NCI-H1092 treated with DMSO at 0.1 percent for 48 hours (cell line): ENCODE measurements at regions not wholly inside any gene's neighbourhood (a gene's known extent, or its start where the extent isn't known, plus 50 kb on each side); places are given as distances from the start of the nearest gene placed in this dataset.
"Not testable (repeated sequence)": the region's sequence is repeated elsewhere in the genome, so short reads cannot be mapped to it uniquely, and the experiment has no call there.

ENCODE experiments used
- DNase-seq: peaks from one replicate; lab custom pipeline; 2025; lab: John Stamatoyannopoulos, UW

DNA sequence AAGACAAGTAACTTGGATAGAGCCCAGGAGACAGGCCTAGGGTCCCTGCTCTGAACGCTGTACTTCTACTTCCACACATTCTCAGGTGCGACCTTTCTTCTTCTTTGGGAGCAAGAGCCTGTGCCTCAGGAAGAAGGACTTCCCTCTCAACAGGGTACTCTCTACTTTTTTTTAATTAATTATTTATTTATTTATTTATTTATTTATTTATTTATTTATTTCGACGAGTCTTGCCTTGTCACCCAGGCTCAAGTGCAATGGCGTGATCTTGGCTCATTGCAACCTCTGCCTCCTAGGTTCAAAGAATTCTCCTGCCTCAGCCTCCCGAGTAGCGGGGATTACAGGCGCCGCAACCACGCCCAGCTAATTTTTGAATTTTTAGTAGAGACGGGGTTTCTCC lies 361.6 kb downstream of the FAM72C start:
- DNase-seq = no peak

DNA sequence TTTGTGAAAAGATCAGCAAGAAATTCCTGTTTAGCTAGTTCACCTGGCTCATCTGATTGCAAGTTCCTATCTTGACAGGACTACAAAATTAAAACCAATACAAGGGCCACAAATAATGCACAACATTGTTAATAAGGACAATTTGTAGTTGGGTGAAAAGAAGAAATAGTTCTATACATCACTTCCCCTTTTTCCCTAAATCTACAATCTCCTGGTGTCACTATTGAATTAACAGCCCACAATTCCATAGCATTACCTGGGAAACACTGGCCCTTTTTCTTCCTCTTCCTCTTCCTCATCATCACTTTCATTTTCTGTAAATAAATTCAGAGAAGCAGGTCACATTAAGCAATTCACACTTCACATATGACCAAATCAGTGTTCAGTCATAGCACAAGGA lies 366.9 kb downstream of the FAM72C start:
- DNase-seq = no peak

DNA sequence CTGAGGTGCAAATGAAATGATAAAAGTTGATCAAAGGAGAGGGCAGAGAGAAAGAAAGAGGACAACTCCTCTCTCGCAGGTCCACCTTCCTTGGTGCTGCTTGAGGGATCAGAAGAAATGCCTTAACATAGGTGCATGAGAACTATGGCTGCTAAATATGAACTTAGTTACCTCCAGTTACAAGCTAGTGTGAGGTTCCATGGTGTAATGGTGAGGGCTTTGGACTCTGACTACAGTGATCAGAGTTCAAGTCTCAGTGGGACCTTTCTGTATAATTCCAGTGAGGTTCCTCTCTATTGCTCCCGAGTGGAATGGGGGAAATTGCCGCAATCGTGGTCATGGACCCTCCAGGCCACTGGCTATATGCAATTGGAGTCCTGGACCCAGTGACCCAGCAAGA lies 387.3 kb downstream of the FAM72C start:
- no peak for DNase-seq

DNA sequence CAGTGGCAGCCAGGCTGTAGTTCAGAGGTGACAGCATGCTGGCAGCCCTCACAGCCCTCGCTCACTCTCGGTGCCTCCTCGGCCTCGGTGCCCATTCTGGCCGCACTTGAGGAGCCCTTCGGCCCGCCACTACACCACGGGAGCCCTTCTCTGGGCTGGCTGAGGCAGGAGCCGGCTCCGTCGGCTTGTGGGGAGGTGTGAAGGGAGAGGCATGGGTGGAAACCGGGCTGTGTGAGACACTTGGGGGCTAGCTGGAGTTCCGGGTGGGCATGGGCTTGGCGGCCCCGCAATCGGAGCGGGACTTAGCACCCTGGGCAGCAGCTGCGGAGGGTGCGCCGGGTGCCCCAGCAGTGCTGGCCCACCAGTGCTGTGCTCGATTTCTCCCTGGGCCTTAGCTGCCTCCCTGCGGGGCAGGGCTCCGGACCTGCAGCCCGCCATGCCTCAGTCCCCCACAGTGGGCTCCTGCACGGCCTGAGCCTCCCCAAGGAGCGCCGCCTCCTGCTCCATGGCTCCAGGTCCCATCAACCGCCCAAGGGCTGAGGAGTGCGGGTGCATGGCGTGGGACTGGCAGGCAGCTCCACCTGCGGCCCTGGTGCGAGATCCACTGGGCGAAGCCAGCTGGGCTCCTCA lies 396.8 kb downstream of the FAM72C start:
- DNase-seq = no peak

DNA sequence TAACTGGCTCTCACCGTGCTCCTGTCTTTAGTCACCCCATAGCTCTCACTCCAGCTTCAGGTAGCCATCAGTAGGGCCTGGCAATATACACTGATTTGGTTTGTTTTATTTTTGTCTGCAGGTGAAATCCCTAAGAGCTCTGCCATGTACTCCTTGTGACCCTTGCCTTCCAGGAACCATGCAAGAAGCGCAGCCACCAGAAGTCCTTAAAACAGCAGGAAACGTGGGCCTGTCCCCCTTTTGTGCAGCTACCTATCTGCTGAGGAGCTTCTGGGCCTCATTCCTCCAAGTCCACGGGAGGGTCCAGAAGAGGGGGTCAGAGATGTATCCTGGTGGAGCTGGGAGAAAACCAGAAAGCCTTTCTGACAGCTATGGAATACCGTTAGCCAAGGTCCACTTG lies 399.1 kb downstream of the FAM72C start:
- not testable (repeated sequence) for DNase-seq

DNA sequence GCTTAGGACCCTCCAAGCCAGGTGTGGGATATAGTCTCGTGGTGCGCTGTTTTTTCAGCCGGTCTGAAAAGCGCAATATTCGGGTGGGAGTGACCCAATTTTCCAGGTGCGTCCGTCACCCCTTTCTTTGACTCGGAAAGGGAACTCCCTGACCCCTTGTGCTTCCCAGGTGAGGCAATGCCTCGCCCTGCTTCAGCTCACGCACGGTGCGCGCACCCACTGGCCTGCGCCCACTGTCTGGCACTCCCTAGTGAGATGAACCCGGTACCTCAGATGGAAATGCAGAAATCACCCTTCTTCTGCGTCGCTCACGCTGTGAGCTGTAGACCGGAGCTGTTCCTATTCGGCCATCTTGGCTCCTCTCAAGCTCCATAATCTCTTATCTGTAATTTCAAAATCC lies 408.0 kb downstream of the FAM72C start:
- not testable (repeated sequence) for DNase-seq

DNA sequence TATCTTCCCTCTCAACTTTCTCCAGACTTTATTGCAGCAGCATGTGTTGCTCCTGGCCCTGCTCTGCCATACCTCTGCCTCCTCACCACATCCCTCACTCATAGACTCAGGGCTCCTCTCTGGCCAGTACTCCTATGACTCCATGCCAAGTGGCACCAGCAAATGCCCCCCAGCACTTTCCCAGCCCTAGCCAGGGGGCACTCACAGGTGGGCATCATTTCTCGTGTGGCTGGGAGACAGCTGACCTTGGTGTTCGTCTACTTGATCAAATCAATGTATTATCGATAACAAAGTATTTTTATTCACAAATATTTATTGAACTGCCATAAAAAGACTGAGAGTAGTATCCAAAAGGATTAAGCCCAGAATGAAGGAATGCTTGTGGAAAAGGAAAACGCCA lies 418.2 kb downstream of the FAM72C start:
- DNase-seq = no peak

DNA sequence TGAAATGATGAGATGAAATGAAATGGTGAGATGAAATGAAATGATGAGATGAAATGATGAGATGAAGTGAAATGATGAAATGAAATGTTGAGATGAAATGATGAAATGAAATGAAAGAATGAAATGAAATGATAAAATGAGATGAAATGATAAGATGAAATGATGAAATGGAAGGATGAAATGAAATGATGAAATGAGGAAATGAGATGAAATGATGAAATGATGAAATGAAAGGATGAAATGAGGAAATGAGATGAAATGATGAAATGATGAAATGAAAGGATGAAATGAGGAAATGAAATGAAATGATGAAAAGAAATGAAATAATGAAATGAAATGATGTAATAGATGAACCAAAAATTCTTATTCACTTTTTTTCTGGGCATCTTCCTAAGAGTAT lies 467.1 kb downstream of the FAM72C start:
- not testable (repeated sequence) for DNase-seq

DNA sequence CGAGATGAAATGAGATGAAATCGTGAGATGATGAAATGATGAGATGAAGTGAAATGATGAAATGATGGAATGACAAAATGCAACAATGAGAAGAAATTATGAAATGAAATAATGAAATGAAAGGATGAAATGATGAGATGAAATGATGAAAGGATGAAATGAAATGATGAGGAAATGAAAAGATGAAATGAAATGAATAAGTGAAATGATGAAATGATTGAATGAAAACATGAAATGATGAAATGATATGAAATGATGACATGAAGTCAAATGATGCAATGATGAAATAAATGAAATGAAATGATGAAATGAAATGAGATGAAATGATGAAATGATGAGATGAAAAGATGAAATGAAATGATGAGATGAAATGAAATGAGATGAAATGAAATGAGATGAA lies 467.7 kb downstream of the FAM72C start:
- DNase-seq = not testable (repeated sequence)

DNA sequence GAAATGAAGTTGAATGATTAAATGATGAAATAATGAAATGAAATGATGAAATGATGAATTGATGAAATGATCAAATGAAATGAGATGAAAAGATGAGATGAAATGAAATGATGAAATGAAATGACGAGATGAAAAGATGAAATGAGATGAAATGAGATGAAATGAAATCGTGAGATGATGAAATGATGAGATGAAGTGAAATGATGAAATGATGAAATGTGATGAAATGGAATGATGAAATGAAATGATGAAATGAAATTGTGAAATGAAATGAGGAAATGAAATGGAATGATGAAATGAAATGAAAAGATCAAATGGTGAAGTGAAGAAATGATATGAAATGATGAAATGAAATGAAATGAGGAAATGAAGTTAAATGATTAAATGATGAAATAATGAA lies 468.7 kb downstream of the FAM72C start:
- not testable (repeated sequence) for DNase-seq

DNA sequence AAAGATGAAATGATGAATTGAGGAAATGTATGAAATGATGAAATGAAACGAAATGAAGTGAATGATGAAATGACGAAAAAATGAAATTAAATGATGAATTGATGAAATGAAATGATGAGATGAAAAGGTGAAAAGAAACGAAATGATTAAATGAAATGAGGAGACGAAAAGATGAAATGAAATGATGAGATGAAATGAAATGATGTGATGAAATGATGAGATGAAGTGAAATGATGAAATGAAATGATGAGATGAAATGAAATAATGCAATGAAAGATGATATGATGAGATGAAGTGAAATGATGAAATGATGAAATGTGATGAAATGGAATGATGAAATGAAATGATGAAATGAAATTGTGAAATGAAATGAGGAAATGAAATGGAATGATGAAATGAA lies 469.7 kb downstream of the FAM72C start:
- DNase-seq = not testable (repeated sequence)

DNA sequence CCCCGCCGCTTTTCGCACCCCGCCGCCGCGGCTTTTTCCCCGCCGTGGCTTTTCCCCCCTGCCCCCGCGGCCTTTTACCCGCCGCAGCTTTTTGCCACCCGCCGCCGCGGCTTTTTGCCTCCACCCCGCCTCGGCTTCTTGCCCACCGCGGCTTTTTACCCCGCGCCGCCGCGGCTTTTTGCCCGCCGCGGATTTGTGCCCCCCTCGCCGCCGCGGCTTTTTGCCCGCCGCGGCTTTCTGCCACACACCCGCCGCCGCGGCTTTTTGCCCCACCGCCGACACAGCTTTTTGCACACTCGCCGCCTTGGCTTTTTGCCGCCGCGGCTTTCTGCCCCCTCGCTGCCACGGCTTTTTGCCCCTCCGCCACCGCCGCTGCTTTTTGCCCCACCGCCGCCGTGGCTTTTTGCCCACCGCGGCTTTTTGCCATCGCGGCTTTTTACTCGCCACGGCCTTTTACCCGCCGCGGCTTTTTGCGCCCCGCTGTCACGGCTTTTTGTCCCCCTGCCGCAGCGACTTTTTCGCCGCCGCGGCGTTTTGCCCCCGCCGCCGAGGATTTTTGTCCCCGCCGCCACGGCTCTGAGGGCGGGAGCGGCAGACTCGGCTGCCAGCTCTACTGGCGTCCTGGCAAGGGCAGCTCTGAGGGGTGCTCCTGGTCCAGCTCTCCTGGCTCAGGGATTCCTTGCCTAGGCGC lies 473.6 kb downstream of the FAM72C start:
- not testable (repeated sequence) for DNase-seq

DNA sequence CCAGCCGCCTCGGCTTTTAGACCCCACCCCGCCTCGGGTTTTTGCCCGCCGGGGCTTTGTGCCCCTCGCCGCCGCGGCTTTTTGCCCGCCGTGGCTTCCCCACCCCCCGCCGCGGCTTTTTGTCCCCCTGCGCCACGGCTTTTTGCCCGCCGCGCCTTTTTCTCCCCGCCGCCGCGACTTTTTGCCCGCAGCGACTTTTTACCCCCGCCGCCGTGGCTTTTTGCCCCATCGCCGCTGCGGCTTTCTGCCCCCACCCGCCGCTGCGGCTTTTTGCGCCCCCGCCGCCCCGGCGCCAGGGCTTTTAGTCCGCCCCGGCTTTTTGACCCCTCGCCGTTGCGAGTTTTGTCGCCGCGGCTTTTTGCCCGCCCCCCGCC lies 474.4 kb downstream of the FAM72C start:
- no peak for DNase-seq

DNA sequence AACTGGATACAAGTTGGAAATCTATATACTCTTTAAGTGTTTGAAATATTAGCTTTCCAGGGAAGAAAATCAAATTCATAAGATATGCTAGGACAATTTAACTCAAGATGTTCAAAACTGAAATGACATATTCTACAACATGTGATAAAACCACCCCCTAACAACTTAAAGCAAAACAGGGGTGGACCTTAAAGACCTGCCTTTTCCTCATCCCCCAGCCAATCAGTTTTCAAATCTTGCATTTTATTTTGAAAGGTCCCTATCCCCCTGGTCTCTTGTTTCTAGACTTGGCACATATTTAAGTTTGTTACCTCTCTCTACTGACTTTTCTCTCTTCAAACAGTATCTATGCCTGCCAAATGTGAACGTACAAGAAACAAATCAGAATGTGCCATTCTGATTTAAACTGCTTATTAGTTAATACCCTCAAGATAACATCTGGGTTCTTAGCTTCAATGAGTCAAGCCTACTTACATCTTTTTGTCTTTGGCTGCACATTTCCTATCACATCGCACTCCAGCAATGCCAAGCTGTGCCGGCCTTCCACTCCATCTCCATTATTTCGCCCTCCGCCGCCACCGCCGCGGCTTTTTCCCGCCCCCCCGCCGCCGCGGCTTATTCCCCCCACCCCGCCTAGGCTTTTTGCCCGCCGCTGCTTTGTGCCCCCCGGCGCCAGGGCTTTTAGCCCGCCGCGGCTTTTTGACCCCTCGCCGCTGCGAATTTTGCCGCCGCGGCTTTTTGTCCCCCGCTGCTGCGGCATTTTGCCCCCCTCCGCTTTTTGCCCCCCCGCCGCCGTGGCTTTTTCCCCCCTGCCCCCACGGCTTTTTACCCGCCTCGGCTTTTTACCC lies 475.0 kb downstream of the FAM72C start:
- not testable (repeated sequence) for DNase-seq
